Activated B cell treated with CpG ODN at 0.5 μM for 24 hours (primary cell): ENCODE measurements at regions not wholly inside any gene's neighbourhood (a gene's known extent, or its start where the extent isn't known, plus 50 kb on each side); places are given as distances from the start of the nearest gene placed in this dataset.

Source experiments
- ATAC-seq: fragments of 200-7000 bp; cut with Tn5 transposase; one replicate; pipeline ENCODE4 v1.10.0; 2021; ENCODE audit warnings: low read depth, mild to moderate bottlenecking, moderate library complexity
- CTCF ChIA-PET: fragments of 350-600 bp; sonication (Branson Sonifier 250); formaldehyde crosslinking; loops from one replicate; lab custom pipeline; 2021; ENCODE audit warnings: antibody characterized with exemption; lab: Charles Lee
- POLR2A ChIA-PET: fragments of 350-600 bp; sonication (Branson Sonifier 250); formaldehyde crosslinking; loops from one replicate; lab custom pipeline; 2021; ENCODE audit warnings: antibody characterized with exemption; lab: Charles Lee
- DNase-seq: peaks from one replicate; pipeline ENCODE4 v3.0.0; 2022
- H3K27ac Mint-ChIP-seq: one replicate; pipeline ENCODE4 v1.8.0; 2020; ENCODE audit warnings: mixed read lengths
- H3K27me3 Mint-ChIP-seq: one replicate; pipeline ENCODE4 v1.8.0; 2021; ENCODE audit warnings: mixed read lengths
- H3K36me3 Mint-ChIP-seq: one replicate; pipeline ENCODE4 v1.8.0; 2021; ENCODE audit warnings: low read depth, mixed read lengths
- H3K4me1 Mint-ChIP-seq: one replicate; pipeline ENCODE4 v1.8.0; 2021; ENCODE audit warnings: mixed read lengths
- H3K4me3 Mint-ChIP-seq: one replicate; pipeline ENCODE4 v1.8.0; 2020; ENCODE audit warnings: mild to moderate bottlenecking, mixed read lengths
- H3K9me3 Mint-ChIP-seq: one replicate; pipeline ENCODE4 v1.8.0; 2020; ENCODE audit warnings: mixed read lengths
- CTCF ChIP-seq: fragments of 200-600 bp; IDR thresholded peaks from one replicate; pipeline ENCODE4 v1.8.0; 2022; ENCODE audit warnings: antibody characterized with exemption, mild to moderate bottlenecking
- intact Hi-C: fragments of 100-400 bp; cut with micrococcal nuclease; formaldehyde crosslinking; loops from one replicate; pipeline ENCODE4 v1.15.1; 2024

DNA sequence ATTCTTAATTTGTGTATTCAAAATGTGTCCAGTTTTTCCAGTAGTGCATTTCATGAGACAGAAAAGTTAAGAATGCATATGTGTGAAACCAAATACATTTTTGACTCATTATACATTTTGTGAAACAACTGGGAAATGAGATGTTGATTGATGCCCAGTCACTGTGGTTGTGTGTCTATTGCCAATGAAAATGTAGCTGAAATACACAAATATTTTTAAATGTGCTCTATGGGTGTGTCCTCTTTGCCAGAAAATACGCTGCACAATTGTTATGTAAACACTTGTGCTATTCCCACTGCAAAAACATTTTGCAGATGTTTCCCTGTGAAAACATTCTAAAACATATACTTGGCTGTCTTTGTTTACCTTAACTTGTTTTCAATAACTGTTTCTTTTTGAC is 395.2 kb downstream of the TFEC start:
- POLR2A ChIA-PET = no interaction called here

GRCh38 chr7:115634633-115635032 is 395.9 kb downstream of the TFEC start:
- H3K27ac Mint-ChIP-seq = no peak overlapping the region
- DNase-seq (no peak), ATAC-seq (no peak)
- H3K36me3 Mint-ChIP-seq = no peaks in the 10 kb centered on the region
- POLR2A ChIA-PET = no interaction called here
- TF ChIP-seq CTCF = no peak
- no peaks in the 10 kb centered on the region for H3K27me3 Mint-ChIP-seq
- intact Hi-C loops = no loop called here
- H3K4me1 Mint-ChIP-seq = no peaks in the 10 kb centered on the region
- H3K9me3 Mint-ChIP-seq = no peaks in the 10 kb centered on the region
- no peak overlapping the region for H3K4me3 Mint-ChIP-seq
- CTCF ChIA-PET = no interaction called here

More for the DNA sequence above, 395.2 kb downstream of the TFEC start:
- no peaks in the 10 kb centered on the region for H3K36me3 Mint-ChIP-seq
- CTCF ChIA-PET = no interaction called here
- ATAC-seq (no peak), DNase-seq (no peak)
- no peak overlapping the region for H3K4me3 Mint-ChIP-seq
- H3K4me1 Mint-ChIP-seq = no peaks in the 10 kb centered on the region
- H3K27ac Mint-ChIP-seq = no peak overlapping the region
- intact Hi-C loops = no loop called here
- H3K9me3 Mint-ChIP-seq = no peaks in the 10 kb centered on the region
- TF ChIP-seq CTCF = no peak
- H3K27me3 Mint-ChIP-seq = no peaks in the 10 kb centered on the region

DNA sequence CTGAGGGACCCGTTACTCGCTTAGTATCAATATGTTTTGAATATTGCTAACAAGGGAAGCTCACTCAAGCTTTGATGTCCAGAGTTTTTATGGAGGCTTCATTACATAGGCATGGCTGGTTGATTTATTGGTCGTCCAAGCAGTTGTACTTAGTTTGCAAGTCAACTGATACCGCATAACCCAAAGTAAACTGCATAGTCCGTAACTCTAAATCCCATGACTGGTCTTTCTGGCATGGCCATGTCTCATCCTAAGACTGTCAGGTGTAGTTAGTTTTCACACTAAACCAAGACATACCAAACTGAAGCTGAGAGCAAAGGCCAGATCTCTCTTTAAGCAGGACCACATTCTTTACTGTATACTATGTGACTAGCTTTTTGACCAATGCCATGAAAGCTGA is 397.9 kb downstream of the TFEC start:
- no peak for TF ChIP-seq CTCF
- H3K27ac Mint-ChIP-seq = no peak overlapping the region
- ChIA-PET POLR2A (no interaction called here), CTCF (no interaction called here)
- H3K36me3 Mint-ChIP-seq = no peaks in the 10 kb centered on the region
- intact Hi-C loops = no loop called here
- no peaks in the 10 kb centered on the region for H3K4me1 Mint-ChIP-seq
- ATAC-seq (no peak), DNase-seq (no peak)
- no peaks in the 10 kb centered on the region for H3K9me3 Mint-ChIP-seq
- no peak overlapping the region for H3K4me3 Mint-ChIP-seq
- H3K27me3 Mint-ChIP-seq = no peaks in the 10 kb centered on the region

- ChIA-PET POLR2A (no interaction called here), CTCF (no interaction called here)
- Mint-ChIP-seq H3K36me3 (no peaks in the 10 kb centered on the region), H3K4me1 (no peaks in the 10 kb centered on the region), H3K9me3 (no peaks in the 10 kb centered on the region), H3K4me3 (no peak overlapping the region), H3K27ac (no peak overlapping the region), H3K27me3 (no peaks in the 10 kb centered on the region)
- no peak for ATAC-seq
- DNase-seq = no peak
- TF ChIP-seq CTCF = no peak
- intact Hi-C loops = no loop called here
These were observed 398.8 kb downstream of the TFEC start for GRCh38 chr7:115631782-115632181.

GRCh38 chr7:115630049-115630448 is 400.5 kb downstream of the TFEC start:
- DNase-seq = no peak
- ChIA-PET POLR2A (no interaction called here), CTCF (no interaction called here)
- Mint-ChIP-seq H3K4me1 (no peaks in the 10 kb centered on the region), H3K4me3 (no peak overlapping the region), H3K27me3 (no peaks in the 10 kb centered on the region), H3K36me3 (no peaks in the 10 kb centered on the region), H3K27ac (no peak overlapping the region), H3K9me3 (no peaks in the 10 kb centered on the region)
- no peak for ATAC-seq
- no peak for TF ChIP-seq CTCF
- intact Hi-C loops = no loop called here
